HUDEP-2 (cell line): ENCODE measurements at regions not wholly inside any gene's neighbourhood (a gene's known extent, or its start where the extent isn't known, plus 50 kb on each side); places are given as distances from the start of the nearest gene placed in this dataset.
"Not testable (repeated sequence)": the region's sequence is repeated elsewhere in the genome, so short reads cannot be mapped to it uniquely, and the experiment has no call there.

Experiments used
- DNase-seq, 76 experiments: peaks; one replicate each; lab custom pipeline; 2025; ENCODE audit not compliant: unreplicated experiment in 76 of 76; lab: John Stamatoyannopoulos, UW

DNA sequence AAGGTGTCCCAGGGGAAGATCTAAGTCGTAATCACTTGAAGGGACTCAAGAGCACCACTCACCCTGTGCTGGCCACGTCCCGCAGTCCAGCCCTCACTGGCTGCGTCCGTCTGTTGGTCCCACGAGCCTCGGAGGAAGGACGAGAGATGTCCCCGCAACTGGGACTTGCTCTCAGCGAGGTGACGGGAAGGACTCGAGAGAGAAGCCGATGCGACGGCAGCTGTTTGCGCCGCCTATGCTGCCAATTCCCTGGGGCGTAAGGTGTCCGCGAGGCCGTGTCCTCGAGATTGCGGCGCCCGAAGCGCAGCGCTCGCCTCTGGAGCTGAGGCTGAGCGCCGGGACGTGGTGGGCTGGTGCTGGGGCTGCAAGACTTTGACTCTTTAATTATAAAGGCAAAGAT lies 100.6 kb upstream of the SEMA3E start:
- DNase-seq: no peak

DNA sequence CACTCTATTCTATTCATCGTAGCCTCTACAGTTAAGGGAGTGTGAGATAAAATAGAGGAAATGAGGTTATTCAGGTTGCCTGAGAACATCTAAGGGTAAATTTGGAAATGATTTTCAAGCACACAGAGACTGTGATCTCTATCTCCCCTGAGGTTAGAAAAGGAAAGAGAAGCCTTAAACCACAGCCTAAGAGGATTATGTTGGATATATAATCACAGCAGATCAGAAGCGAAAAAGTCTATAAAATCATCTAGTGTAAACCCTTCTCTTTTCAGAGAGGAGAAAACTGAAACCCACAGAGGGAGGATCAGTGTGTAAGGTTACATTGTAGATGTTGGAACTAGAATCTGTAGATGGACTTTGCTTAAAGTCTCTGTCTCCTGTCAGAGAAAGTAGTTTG lies 90.6 kb upstream of the SEMA3E start:
- no peak for DNase-seq

DNA sequence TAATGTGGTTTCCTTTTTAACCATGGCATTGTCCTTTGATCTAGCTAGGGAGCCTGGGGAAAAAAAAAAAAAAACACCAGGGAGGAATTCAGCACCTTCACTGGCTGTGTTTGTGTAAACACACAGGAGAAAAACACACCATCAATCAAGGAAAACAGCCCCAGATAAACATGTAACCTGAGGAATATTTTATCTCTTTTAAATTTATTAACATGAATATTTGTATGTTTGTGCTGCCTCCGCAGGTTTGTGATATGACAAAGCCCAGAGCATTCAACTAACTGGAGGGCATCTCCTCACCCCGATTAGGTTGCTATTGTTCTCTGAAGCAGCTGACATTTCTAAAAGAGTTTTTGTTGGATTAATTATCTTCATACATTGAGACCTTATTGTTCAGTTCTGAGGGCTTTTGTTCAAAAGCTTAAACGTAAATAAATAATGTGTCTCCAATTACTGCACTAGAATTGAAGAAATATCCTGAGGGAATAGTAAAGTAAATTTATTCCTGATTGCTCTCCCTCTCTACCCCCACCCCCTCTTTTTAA lies 89.4 kb upstream of the SEMA3E start:
- DNase-seq: no peak

- no peak for DNase-seq
These were observed 83.4 kb upstream of the SEMA3E start for GRCh38 chr7:83732305-83732704.

DNA sequence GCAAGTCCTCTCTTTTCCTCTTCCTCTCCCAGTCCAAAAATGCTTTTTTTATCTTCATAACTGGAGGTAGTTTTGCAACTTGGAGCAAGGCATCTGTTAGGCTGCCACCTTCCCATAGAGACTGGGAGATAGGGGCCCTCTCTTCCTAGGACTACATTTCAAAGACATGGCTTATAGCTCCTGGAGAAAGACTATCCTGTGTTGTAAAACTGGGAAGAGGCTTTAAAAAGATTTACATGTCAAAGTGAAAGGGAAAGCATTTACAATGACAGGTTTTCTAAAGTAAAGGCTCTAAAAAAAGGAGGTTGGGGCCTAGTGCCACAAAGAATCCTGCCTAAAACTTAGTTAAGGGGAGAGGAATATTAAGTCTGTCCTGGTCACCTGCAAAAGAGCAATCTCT lies 82.2 kb upstream of the SEMA3E start:
- DNase-seq: no peak

- DNase-seq: not testable (repeated sequence)
These were observed 68.0 kb upstream of the SEMA3E start for GRCh38 chr7:83716923-83717322.

DNA sequence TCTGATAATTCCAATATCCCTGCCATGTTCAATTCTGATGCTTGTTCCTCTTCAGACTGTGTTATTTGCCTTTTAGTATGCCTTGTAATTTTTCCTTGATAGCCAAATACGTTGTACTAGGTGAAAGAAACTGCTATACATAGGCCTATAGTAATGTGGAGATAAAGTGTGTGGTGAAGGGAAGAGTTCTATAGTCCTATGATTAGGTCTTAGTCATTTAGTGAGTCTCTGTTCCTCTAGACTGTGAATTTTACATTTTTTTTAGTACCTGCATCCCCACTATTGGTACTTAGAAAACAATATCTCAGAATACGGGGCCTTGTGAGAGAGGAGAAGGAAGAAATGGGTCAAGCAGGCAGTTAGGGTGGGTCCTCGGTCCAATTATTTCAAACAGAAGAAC lies 59.6 kb upstream of the SEMA3E start:
- DNase-seq: no peak

DNA sequence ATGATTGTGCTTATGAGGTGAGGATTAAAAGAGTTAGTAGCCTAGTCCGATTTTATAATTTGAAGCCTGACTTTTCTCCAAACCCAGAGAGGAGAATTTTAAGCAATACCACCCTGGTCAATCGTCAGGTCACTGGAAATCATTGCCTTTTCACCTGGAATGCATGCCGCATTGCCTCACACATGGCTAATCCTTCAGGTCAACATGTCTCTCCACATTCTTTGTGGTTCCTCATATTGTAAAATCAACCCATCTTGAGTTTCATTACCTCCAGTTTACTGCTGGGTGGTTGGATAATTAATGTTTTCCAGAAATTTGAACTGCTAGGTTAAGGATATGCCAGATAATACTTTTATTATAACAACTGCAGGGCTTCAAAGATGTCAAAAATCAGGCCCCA lies 55.6 kb upstream of the SEMA3E start:
- DNase-seq: no peak

- no peak for DNase-seq
These were observed 53.5 kb upstream of the SEMA3E start for GRCh38 chr7:83702446-83702845.

- no peak for DNase-seq
These were observed 52.8 kb upstream of the SEMA3E start for GRCh38 chr7:83701736-83702135.
